Iris pigment epithelial cell (primary cell): ENCODE measurements at regions not wholly inside any gene's neighbourhood (a gene's known extent, or its start where the extent isn't known, plus 50 kb on each side); places are given as distances from the start of the nearest gene placed in this dataset.
"Not testable (repeated sequence)": the region's sequence is repeated elsewhere in the genome, so short reads cannot be mapped to it uniquely, and the experiment has no call there.

Source experiments
- DNase-seq: peaks from one replicate; pipeline ENCODE4 v3.0.0-alpha.2; 2011; ENCODE audit warnings: low read depth

DNA sequence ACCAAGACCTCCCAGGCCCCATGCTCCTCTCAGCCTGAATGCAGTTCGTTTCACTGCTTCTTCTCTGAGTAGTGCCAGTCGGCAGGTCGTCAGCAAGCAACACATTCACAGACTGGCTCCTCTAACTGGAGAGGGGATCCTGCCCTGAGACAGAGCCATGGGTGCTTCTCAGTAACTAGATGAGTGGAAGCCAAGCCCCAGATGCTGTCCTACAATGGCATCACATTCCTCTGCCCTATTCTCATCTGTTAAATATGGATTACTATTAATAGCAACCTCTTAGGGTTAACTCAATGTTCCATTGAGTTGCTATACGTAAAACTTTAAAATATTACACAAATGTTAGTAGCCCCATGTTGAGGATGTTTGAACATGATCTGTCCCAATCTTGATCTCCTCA, 84.2 kb upstream of the S1PR1 start:
- DNase-seq = no peak

DNA sequence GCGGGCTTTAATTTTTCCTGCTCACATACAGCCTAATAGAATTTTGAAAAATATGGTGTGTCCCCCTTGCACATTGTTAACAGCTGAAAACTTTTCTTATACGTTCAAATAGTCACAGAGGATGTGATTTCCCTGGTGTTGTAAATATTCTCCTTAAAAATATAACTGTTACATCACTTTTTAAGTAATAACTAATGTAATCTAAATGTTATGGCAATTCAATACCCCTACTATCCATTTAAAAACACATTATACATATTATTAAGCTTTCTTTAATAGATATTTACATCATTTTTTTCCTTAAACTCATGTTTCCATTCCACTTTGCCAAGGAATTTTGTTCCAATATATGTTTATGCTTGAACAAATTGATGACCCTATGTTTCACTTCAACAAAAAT, 85.5 kb upstream of the S1PR1 start:
- DNase-seq = no peak

DNA sequence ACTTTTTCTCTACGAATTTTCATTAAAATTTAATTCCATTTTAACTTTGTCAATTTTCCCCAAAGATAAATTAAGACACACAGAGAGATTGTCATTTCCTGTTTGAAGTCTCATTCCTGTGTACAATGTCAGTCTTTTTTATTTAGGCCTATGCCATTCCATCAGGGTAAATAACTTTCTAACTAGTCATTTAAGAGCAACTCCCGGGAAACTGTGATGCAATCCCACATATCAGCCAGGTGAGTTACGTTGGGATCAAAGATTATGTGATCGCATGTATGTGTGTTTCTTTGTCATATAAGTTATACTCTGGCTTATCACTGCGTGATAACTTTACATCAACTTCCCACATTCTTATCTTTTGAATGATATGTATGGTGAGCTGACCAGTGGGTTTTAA, 86.1 kb upstream of the S1PR1 start:
- peak; percentile 59 for DNase-seq

DNA sequence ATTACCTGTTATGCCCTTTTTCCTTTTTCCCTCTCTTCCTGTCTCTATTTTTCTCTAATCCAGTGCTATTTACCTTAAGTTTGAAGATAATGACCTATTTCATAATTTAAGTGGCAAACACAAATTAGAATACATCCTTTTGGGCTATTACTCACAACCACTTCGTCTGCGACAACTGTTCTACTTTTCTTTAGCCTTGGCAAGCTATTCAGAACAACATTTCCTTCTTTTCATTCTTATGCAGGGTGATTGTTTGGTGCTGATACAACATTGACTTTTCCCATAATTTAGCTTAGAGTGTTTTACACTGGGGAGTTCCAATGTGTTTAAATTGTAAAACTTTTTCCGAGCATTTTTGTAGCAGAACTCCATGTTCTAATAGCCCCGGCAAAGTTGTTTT, 86.6 kb upstream of the S1PR1 start:
- DNase-seq = no peak

DNA sequence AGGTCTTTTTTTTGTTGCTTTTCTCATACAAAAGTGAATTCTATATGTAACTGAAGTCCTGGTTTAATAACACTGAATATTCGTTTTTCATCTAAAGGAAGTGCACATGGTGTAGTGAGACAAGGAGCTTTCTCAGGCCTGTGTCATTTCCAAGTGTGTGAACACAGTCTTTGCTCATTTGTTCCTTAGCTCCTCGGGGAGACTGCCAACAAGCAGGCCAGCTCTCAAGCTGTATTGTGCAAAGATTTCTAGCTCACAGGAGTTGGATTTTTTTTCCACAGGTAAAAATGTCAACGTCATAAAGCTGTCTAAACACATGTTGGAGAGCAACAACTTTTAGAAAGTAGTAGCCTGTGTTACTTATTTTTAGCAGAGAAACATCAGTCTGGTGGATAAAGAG, 87.8 kb upstream of the S1PR1 start:
- DNase-seq = peak; percentile 70

DNA sequence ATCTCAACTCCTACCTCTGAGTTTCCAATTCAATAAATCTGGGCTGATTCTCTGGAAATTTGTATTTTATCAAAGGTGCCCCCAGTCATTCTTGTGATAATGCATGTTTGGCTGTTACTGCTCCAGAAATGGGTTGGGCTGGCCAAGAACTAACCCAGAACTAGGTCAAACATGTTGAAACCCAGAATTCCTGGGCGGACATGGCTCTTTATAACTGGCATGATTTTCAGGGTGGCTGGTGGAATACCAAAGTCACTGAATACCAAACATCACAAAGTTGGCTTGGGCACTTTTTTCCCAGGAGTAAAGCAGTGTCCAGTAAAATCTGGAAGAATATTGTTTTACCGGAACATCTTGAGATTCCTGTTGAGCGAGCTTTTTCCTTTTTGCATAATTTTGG, 89.4 kb upstream of the S1PR1 start:
- no peak for DNase-seq

DNA sequence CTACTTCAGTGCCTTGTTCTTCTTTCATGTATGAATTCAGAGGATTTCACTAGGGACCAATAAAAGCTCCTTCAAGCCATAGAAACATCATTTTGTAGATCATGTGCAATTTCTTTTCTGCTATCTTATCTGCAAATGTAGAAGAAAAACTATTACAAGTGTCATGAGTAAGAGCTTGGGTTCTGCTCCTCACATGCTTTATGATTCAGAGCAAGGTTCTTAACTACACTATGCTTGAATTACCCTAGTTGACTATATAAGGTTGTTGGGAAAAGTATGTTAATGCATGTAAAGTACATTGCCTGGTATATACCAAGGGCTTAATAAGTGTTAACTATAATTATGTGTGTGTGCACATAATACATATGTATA, 91.4 kb upstream of the S1PR1 start:
- DNase-seq = peak; percentile 48

DNA sequence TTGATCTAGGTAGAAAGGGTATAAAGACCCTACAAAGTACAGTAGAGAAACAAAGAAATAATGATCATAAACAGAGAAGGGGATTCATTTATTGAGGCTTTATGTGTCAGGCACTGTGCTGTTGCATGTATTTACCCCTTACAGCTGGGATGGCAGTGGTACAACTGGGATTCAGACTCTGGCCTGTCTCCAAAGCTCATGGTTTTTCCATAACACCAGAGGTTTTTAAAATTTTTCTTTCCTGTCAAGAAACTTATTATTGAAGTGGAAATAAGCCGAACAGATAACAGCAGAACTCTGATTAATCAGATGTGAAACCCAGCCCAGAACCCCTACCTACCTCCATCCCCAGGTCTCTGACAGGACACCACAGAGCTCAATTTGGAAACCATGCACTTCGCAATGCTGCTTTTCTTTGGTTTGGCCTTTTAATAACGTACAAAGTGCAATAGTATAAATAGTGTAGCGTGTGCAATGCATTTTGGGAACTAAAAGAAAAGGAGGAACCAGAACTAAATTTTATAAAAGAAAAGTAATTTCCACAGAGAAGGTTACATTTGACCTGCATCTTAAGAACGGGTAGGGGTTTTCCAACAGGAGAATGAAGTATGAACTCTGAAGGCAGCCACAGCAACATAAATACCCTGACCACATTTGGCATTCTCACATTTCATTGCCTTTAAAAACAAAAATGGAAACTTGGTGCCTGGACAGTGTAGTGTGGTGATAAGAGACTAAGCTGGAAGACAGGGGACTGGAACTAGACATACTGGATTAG, 92.0 kb upstream of the S1PR1 start:
- no peak for DNase-seq

DNA sequence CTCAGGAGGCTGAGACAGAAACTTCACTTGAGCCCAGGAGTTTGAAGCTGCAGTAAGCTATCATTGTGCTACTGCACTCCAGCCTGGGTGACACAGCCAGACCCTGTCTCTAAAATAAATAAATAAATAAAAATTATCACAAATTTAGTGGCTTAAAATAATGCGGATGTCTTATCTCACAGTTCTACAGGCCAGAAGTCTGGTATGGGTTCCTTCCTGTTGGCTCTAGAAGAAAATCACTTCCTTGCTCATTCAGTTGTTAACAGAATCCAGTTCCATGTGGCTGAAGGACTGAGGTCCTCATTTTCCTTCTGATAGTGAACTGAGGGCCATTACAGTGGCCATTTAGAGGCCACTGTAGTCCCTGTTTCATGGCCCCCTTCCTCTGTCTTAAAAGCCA, 94.6 kb upstream of the S1PR1 start:
- DNase-seq = no peak

DNA sequence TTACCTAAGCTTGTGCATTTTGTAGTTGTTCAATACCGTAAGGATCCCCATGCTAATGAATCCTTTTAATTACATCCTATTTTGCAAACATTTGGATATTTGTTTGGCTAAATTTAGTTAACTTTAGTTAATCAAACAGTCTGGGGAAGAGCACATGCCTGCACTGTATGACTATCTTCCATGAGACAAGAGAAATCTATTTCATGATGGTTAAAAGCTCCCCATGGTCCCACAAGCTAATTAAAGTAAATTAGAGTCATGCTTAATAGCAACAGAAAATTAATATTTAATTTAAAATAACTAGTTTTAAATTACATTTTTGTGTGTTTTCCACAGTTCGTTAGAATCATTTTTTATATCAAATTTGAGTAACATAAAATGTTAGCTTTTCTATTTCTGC, 95.4 kb upstream of the S1PR1 start:
- DNase-seq = no peak

DNA sequence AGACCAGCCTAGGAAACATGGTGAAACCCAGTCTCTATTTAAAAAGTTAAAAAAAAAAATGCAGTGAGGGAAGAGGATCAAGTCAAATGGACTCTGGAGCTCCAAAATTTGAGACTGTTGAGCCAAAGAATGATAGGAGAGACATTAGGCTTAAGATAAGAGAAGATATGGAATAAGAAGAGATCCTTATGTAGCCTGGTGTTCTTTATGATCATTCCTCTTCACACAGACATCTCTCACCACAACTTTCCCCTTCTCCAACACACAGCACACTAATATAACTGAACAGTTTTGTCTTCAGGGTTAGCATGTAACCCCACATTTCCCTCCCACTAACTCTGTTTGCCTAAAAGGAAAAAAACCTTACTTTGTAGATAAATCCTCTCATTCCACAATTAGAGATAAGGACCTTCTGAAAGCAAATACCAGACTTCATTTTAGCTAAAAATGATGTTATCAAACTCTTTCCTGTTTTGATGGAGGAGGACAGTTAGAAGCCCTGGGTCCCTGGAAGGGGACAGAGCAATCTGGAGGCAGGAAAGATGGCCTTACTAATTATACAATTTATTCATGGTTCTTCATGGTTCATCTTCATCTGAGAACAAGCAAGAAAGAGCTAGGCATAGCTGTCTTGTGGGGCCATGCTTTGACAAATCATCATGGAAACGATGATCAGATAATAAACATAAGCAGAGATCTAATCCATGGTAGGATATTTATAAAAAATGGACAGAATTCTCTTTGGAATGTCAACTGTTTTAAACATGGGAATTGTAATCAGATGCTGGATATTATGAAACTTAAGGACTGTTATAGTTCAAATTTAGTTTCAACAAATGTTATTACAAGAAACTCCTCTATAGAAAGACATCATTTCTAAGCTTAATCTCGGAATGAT, 96.7 kb upstream of the S1PR1 start:
- DNase-seq = no peak

DNA sequence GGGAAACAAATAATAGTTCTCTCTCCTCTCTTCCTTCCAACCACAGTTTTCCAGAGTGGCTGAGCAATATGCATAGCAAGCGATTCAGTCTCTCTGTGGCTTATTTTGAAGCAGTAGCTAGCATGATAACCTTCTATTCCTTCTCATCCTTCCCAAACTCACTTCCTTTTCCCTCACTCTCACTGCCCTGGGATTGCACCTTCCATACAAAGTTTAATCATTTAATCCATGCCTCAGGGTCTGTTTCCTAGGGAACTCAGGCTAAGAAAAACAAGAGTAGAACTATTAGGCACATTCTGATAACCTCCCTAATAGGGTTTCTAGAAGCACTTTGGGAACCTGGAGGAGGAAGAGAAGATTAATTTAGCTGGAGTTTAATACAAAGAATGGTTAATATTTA, 97.7 kb upstream of the S1PR1 start:
- DNase-seq = no peak

DNA sequence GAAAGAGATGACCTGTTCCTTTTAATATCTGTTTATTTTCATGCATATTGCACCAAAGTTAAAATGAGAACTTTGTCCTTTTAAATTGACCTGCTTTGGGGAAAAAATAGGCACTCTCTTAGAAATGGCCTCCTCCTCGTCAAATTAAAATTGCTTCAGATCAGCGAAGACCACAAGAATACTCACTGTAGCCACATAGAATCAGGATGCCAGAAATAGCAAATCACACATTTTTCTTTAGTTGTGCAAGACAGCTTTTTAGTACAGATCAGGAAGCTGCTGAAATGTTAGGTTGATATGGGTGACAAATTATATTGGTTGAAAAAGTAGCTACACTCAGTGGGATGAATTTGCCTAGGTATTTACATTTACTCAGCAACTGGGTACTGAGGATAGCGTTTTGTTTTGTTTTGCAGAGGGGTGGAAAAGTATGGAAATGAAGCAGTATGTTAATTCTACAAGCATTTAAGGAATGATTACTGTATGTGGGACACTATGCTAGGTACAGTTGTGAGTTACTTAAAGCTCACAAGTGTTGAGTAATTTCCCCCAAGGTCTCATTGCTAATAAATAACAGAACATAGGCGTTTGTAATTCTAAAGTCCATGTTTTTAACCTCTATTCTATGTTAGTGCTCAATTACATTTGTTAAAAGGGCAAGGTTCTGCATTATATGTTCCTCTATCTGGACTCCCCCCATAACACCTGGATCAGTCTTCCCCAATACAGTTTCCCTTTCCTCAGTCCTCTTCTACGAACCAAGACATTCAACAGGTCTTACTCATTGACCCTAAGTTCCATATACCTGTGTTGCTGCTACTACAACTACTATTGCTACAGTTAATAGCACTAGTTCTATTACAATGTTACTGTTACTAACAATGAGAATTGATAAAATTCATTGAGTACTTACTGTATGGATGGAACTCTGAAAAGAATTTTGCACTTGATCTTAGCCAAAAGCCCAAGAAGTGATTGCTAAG, 99.4 kb upstream of the S1PR1 start:
- peak; percentile 90 for DNase-seq

DNA sequence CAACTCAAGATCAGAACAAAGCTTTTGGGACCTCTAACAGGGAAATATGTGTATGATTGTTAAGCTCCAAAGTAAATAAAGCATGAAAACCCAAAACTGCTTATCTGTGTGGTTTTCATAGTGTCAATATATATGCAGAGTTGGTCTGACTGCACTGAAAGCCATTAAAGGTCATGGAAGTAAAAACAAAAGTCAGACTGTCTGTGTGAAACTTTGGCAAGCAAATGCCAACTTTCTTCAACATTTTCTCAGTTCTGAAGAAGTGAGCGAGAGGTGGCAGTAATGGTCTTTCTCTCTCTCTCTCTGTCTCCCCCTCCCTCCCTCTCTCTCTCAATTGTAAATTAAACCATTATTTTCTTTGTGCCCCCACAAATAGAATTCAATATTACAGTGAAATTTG, 100.1 kb upstream of the S1PR1 start:
- DNase-seq = peak; percentile 50

DNA sequence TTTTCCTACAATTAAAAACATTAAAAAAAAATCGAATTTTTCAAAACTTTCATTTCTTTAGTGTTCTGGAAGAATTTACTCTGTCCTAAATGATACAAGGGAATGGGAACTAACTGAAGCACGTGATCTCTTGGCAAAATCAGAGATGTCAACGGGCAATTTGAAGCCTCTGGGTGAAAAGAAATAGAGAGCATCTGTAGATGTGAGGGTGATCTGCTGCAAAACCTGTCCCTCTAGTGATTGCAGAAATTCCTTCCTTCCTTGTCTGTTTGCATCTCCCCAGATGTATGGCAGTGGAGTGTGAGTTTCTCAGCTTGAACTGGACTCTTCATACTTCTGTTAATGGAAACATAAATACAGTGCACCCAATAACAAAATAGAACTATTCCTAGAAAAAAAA, 100.5 kb upstream of the S1PR1 start:
- no peak for DNase-seq

DNA sequence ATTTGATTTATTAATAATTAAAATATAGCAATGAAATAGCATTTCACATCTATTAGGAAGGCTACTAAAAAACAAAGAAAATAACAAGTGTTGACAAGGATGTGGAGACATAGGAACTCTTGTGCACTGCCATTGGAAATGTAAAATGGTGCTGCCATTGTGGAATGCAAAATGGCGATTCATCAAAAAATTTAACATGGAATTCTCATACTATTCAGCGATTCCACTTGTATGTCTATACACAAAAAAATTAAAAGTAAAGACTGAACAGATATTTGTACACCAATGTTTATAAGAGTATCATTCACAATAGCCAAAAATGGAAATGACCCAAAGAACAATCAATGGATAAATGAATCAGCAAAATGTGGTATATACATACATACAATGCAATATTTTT, 101.3 kb upstream of the S1PR1 start:
- no peak for DNase-seq

DNA sequence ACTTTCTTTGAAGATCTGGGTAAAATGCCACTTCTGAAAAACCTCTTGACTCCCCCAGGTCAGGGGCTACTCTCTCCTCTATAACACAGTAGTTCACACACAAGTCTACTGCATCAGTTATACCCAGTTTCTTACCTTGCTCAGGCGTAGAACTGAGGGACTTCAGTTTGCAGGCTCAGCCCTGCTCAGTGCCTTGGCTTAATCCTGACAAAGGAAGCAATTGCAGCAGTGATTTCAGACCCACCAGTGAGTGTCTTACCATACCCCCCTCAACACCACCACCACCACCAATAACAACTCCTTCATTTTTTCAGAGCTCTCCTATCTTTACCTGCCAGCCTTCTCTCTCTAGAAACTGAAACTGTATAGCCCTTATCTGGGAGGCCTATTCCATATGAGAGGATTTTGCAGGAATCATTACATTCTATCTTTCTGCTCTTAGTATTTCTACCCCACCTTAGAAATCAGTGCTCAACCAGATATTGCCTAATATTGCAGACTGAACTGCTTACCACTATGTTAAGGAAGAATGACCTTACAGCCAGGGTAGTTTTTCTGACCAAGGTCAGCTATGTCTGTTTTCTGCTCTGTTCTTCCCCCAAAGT, 105.5 kb upstream of the S1PR1 start:
- DNase-seq = no peak

DNA sequence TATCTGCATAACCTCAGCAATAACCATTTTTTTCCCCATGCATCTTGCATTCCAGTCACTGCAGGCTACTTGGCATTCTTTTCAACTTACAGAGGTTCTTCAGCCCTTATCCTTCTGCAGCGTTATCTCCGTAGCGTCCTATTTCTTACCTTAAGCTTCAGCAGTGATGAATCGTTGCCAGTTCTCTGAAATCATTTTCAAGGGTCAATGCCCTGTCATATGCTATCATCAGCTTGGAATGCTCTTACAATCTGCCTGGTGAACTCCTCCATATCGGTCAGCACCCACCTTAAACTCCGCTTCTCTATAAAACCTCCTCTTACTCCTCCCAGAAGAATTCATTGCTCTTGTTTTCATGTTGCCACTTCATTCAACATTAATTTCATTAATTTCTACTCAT, 105.1 kb upstream of the DPH5 start:
- peak; percentile 85 for DNase-seq

DNA sequence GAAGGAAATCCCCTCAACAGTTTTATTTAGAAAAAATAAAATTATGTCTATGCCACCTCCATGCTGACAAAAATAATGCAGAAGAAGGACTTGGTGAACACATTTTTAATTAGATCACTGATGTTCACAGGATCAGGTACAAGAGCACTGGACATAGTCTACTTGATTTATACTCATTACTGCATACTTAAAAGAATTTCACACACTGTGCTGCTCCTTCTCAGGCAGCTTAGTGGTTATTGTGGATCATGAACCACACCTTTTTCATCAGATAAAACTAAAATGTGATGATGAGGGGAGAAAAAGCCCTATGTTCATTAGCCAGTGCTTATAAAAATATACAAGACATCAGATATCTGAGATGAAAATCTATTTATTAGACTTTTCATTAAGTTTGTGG, 103.3 kb upstream of the DPH5 start:
- DNase-seq = no peak

DNA sequence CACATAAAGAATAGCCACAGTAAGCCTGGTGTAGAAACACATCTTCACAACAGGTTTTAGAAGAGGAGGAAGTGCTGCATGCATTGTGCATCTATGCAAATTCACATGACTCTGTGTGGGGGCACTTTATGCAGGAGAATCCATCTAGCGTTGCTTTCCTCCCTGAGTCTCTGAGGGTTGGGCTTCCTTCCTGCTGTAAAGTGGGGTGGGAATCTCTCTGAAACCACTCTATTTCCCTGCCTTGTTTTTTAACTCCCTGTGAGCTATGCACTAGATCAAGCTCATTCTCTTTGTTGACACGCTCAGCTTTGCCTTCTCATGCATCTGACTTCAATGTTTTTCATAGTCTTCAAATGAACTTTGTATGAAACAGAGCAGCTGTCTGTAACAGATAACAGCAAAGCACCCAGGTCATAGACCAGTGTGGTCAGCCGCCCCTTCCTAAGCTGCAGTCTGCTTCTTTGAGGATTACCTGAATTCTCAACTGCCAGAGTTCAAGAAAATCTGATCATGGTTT, 102.7 kb upstream of the DPH5 start:
- no peak for DNase-seq

DNA sequence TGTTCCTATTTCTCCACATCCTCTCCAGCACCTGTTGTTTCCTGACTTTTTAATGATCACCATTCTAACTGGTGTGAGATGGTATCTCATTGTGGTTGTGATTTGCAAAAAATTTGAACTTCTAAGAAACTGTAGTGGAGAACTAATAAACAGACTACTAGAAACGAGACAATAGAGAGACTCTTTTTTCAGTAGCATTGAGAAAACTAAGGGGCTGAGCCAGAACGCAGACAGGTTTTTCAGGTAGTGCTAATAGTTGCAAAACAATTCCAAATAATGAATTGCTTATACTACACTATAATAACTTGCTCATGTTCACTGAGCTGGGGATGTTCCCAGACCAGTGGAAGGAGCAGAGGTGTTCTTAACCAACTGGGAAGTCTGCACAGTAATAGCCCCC, 98.8 kb upstream of the DPH5 start:
- no peak for DNase-seq

DNA sequence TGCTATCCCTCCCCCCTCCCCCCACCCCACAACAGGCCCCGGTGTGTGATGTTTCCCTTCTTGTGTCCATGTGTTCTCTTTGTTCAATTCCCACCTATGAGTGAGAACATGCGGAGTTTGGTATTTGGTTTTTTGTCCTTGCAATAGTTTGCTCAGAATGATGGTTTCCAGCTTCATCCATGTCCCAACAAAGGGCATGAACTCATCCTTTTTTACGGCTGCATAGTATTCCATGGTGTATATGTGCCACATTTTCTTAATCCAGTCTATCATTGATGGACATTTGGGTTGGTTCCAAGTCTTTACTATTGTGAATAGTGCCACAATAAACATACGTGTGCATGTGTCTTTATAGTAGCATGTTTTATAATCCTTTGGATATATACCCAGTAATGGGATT, 98.3 kb upstream of the DPH5 start:
- DNase-seq = not testable (repeated sequence)
